Nephron progenitor cell (in vitro differentiated cells): ENCODE measurements at regions not wholly inside any gene's neighbourhood (a gene's known extent, or its start where the extent isn't known, plus 50 kb on each side); places are given as distances from the start of the nearest gene placed in this dataset.
A peak's percentile ranks its signal among the peaks of the same experiment; 100 is the strongest.

ENCODE experiments used
- DNase-seq: peaks from one replicate; pipeline ENCODE4 v3.0.0; 2021
- H3K27ac Mint-ChIP-seq: 2 replicates; pipeline ENCODE4 v1.8.0; 2021; ENCODE audit warnings: mild to moderate bottlenecking, moderate library complexity, mixed read lengths
- H3K27me3 Mint-ChIP-seq: 2 replicates; pipeline ENCODE4 v1.8.0; 2021; ENCODE audit warnings: mild to moderate bottlenecking, low read depth, mixed read lengths; ENCODE audit not compliant: poor library complexity
- H3K36me3 Mint-ChIP-seq: 2 replicates; pipeline ENCODE4 v1.8.0; 2021; ENCODE audit warnings: low read depth, mixed read lengths
- H3K4me1 Mint-ChIP-seq: 2 replicates; pipeline ENCODE4 v1.8.0; 2021; ENCODE audit warnings: mixed read lengths
- H3K4me3 Mint-ChIP-seq: 2 replicates; pipeline ENCODE4 v1.8.0; 2021; ENCODE audit warnings: mild to moderate bottlenecking, moderate library complexity, mixed read lengths
- H3K9me3 Mint-ChIP-seq: 2 replicates; pipeline ENCODE4 v1.8.0; 2021; ENCODE audit warnings: mild to moderate bottlenecking, moderate library complexity, mixed read lengths
- TF ChIP-seq, protein P1 (sequence below): fragments of 200-600 bp; sonication (generic); IDR thresholded peaks from 2 replicates; pipeline ENCODE4 v1.5.0; 2021; ENCODE audit warnings: antibody characterized with exemption

DNA sequence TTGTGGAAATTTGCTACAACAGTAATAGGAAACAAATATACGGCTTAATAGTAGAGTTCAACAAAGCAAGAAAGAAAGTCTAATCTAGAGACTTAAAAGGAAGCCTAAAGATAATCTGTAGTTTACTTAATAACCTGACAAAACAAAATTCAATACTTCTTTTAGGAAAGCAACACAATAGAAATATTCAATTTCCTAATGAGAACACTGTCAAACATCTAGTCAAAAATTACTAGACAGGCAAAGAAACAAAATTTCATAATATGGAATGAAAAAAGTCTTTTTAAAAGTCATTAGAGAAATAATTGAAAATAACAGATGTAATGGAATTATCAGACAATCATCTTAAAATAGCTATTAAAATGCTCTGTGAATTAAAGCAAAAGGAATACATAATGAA, 692.5 kb upstream of the ADAMTS16 start:
- H3K27me3 Mint-ChIP-seq = no peaks in the 10 kb centered on the region
- no peaks in the 10 kb centered on the region for H3K4me1 Mint-ChIP-seq
- no peak for DNase-seq
- peaks cover 7% of the 10 kb centered on the region for H3K36me3 Mint-ChIP-seq
- TF ChIP-seq, protein P1, sequence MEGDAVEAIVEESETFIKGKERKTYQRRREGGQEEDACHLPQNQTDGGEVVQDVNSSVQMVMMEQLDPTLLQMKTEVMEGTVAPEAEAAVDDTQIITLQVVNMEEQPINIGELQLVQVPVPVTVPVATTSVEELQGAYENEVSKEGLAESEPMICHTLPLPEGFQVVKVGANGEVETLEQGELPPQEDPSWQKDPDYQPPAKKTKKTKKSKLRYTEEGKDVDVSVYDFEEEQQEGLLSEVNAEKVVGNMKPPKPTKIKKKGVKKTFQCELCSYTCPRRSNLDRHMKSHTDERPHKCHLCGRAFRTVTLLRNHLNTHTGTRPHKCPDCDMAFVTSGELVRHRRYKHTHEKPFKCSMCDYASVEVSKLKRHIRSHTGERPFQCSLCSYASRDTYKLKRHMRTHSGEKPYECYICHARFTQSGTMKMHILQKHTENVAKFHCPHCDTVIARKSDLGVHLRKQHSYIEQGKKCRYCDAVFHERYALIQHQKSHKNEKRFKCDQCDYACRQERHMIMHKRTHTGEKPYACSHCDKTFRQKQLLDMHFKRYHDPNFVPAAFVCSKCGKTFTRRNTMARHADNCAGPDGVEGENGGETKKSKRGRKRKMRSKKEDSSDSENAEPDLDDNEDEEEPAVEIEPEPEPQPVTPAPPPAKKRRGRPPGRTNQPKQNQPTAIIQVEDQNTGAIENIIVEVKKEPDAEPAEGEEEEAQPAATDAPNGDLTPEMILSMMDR = no peak
- H3K9me3 Mint-ChIP-seq = peaks cover 34% of the 10 kb centered on the region
- no peak overlapping the region for H3K27ac Mint-ChIP-seq
- H3K4me3 Mint-ChIP-seq = no peak overlapping the region

GRCh38 chr5:4453655-4454054, 686.5 kb upstream of the ADAMTS16 start:
- no peak for DNase-seq
- Mint-ChIP-seq H3K4me3 (no peak overlapping the region), H3K36me3 (no peaks in the 10 kb centered on the region), H3K27me3 (no peaks in the 10 kb centered on the region), H3K9me3 (peaks cover 7% of the 10 kb centered on the region), H3K27ac (no peak overlapping the region), H3K4me1 (no peaks in the 10 kb centered on the region)
- TF ChIP-seq, protein P1 = no peak

GRCh38 chr5:4479426-4479825, 660.7 kb upstream of the ADAMTS16 start:
- Mint-ChIP-seq H3K4me1 (peaks cover 48% of the 10 kb centered on the region), H3K9me3 (peaks cover 25% of the 10 kb centered on the region), H3K36me3 (peaks cover 19% of the 10 kb centered on the region), H3K27me3 (peaks cover 7% of the 10 kb centered on the region), H3K27ac (peak overlapping the region; percentile 51), H3K4me3 (no peak overlapping the region)
- no peak for DNase-seq
- TF ChIP-seq, protein P1 = no peak

DNA sequence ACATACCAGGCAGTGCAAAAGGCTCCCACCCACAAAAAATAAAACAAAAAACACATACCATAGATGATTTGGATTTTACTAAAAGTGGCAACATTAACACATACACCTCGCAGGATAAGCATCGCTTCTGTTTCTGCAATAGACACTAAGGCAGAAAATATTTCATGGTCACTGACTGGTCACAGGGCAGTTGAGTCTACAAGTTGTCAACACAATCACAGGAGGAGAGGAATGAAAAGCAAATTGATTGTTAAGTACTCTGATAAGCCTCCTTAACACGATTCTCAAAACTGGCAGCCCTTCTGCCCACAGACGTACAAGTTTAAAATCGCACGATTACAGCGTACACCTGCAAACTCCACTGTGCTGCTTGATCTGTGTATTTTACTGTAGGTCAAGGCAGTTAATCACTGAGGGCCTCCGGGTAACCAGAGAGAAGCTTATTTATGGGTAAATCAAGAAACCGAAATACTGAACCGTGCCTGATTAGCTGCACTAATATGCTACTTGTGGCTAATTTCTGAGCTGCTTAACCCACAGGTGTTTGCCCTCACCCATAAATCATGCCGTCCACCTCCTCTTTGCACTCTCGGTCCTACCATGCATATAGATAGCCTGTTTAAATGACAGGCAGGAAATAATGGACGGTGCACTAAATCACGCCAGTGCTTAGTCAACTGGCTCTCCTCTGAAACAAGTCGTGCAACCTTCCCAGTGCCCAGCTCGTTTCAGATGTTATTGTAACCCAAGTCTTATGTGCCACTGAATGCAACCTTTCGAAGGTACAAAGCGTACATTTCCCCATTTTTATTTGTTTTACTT, 659.4 kb upstream of the ADAMTS16 start:
- DNase-seq = peak; percentile 51
- H3K27me3 Mint-ChIP-seq = peaks cover 3% of the 10 kb centered on the region
- H3K4me3 Mint-ChIP-seq = no peak overlapping the region
- H3K36me3 Mint-ChIP-seq = peaks cover 19% of the 10 kb centered on the region
- TF ChIP-seq, protein P1 = no peak
- H3K9me3 Mint-ChIP-seq = peaks cover 25% of the 10 kb centered on the region
- peak overlapping the region; percentile 14 for H3K27ac Mint-ChIP-seq
- H3K4me1 Mint-ChIP-seq = peaks cover 42% of the 10 kb centered on the region

DNA sequence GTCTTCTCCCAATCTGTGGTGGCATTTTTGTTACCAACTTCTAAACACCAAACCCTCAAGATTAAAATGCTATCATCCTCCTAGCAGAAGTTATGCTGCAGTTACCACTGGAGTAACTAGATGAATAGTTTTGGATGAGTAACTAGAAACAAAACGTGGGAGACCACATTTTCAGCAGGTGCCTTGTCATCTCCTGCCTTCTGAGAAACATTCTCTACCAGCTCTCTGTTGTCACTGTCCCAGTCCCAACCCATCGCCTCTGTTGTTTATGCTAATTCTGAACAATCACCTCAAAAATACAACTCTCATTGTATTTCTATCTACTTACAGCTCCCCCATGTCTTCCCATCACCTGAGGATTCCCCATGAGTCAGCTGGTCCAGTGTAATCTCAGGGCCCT, 652.5 kb upstream of the ADAMTS16 start:
- DNase-seq = no peak
- no peaks in the 10 kb centered on the region for H3K4me1 Mint-ChIP-seq
- peaks cover 10% of the 10 kb centered on the region for H3K9me3 Mint-ChIP-seq
- peaks cover 9% of the 10 kb centered on the region for H3K36me3 Mint-ChIP-seq
- H3K27ac Mint-ChIP-seq = no peak overlapping the region
- H3K4me3 Mint-ChIP-seq = no peak overlapping the region
- TF ChIP-seq, protein P1 = no peak
- peaks cover 7% of the 10 kb centered on the region for H3K27me3 Mint-ChIP-seq
